ENCODE measurements at regions not wholly inside any gene's neighbourhood (a gene's known extent, or its start where the extent isn't known, plus 50 kb on each side); places are given as distances from the start of the nearest gene placed in this dataset.
"Not testable (repeated sequence)": the region's sequence is repeated elsewhere in the genome, so short reads cannot be mapped to it uniquely, and the experiment has no call there.

- TF ChIP-seq POLR2A (IDR thresholded peaks at IDR 0.05; ENCODE audit: low read depth); CTCF (IDR thresholded peaks at IDR 0.05); POLR2AphosphoS5 (IDR thresholded peaks at IDR 0.05): not testable (repeated sequence)
These were observed 467.7 kb downstream of the FAM72C start for GRCh38 chr1:143504080-143504479.
